Right lobe of liver (tissue), 4 donors: ENCODE measurements at regions not wholly inside any gene's neighbourhood (a gene's known extent, or its start where the extent isn't known, plus 50 kb on each side); places are given as distances from the start of the nearest gene placed in this dataset.

Experiments
- CTCF ChIP-seq, 4 donors: fragments of 200-600 bp in 3 of 4; fragments of 450-650 bp in 1 of 4; IDR thresholded peaks; one replicate each; pipeline versions ENCODE4 v1.5.1 to v1.8.0; 2016 to 2022; ENCODE audit warnings: antibody characterized with exemption in 4 of 4, mild to moderate bottlenecking in 2 of 4
- POLR2A ChIP-seq: fragments of 450-650 bp; IDR thresholded peaks from one replicate; pipeline ENCODE4 v1.6.1; 2017; ENCODE audit warnings: antibody characterized with exemption, mild to moderate bottlenecking
- donor health status: DM: no; HTN: no; CAD: no.
- donor health status: DM: no; HTN: no; CAD: no.
- donor health status: DM: no; HTN: yes; CAD: no.

GRCh38 chr2:117714110-117714509 lies 100.4 kb upstream of the DDX18 start:
- no peak for TF ChIP-seq CTCF (IDR thresholded peaks at IDR 0.05)
- no peak for TF ChIP-seq POLR2A
